ENCODE measurements at regions not wholly inside any gene's neighbourhood (a gene's known extent, or its start where the extent isn't known, plus 50 kb on each side); places are given as distances from the start of the nearest gene placed in this dataset.

- TF ChIP-seq, protein P1, sequence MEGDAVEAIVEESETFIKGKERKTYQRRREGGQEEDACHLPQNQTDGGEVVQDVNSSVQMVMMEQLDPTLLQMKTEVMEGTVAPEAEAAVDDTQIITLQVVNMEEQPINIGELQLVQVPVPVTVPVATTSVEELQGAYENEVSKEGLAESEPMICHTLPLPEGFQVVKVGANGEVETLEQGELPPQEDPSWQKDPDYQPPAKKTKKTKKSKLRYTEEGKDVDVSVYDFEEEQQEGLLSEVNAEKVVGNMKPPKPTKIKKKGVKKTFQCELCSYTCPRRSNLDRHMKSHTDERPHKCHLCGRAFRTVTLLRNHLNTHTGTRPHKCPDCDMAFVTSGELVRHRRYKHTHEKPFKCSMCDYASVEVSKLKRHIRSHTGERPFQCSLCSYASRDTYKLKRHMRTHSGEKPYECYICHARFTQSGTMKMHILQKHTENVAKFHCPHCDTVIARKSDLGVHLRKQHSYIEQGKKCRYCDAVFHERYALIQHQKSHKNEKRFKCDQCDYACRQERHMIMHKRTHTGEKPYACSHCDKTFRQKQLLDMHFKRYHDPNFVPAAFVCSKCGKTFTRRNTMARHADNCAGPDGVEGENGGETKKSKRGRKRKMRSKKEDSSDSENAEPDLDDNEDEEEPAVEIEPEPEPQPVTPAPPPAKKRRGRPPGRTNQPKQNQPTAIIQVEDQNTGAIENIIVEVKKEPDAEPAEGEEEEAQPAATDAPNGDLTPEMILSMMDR (IDR thresholded peaks at IDR 0.05): no peak
- TF ChIP-seq POLR2A (IDR thresholded peaks at IDR 0.05) (no peak), EP300 (IDR thresholded peaks at IDR 0.05) (no peak)
Observed at GRCh38 chr1:80171631-80172030, 1165.1 kb upstream of the ADGRL4 start.

All from sigmoid colon (tissue), 4 donors.